Brain microvascular endothelial cell (primary cell): ENCODE measurements at regions not wholly inside any gene's neighbourhood (a gene's known extent, or its start where the extent isn't known, plus 50 kb on each side); places are given as distances from the start of the nearest gene placed in this dataset.

Experiments
- DNase-seq: peaks from one replicate; pipeline ENCODE4 v3.0.0-alpha.2; 2020
- H3K27ac ChIP-seq: fragments of 250-450 bp; sonication (Bioruptor Pico); 2 replicates; pipeline ENCODE4 v1.5.1; 2020; ENCODE audit warnings: mild to moderate bottlenecking, moderate library complexity
- H3K27me3 ChIP-seq: fragments of 250-450 bp; sonication (Bioruptor Pico); replicated peaks from 2 replicates; pipeline ENCODE4 v1.5.1; 2020; ENCODE audit warnings: mild to moderate bottlenecking
- H3K36me3 ChIP-seq: fragments of 250-450 bp; sonication (Bioruptor Pico); replicated peaks from 2 replicates; pipeline ENCODE4 v1.5.1; 2020; ENCODE audit warnings: mild to moderate bottlenecking
- H3K4me3 ChIP-seq: 2 replicates; pipeline ENCODE4 v1.5.1; 2011; ENCODE audit warnings: low read depth, mild to moderate bottlenecking, control low read depth, low read length, moderate library complexity
- CTCF ChIP-seq: IDR thresholded peaks from 2 replicates; pipeline ENCODE4 v1.5.1; 2011; ENCODE audit warnings: low read depth, mild to moderate bottlenecking, moderate library complexity, low read length, control low read depth, inconsistent platforms; ENCODE audit errors: missing control alignments
- in situ Hi-C: cut with HindIII; loops from 2 replicates; pipeline ENCODE4 v1.10.0; 2017; ENCODE audit warnings: low sequenced_read_pairs, low pct_ligation_motif_present

- DNase-seq: no peak
- Histone ChIP-seq H3K4me3 (no peak overlapping the region), H3K27me3 (no peaks in the 10 kb centered on the region), H3K36me3 (no peaks in the 10 kb centered on the region), H3K27ac (no peak overlapping the region)
- in situ Hi-C loops: no loop called here
- TF ChIP-seq CTCF: no peak
These were observed 661.8 kb upstream of the PTBP2 start for GRCh38 chr1:96059736-96060135.

GRCh38 chr1:96060621-96061020, 661.0 kb upstream of the PTBP2 start:
- H3K27ac ChIP-seq: no peak overlapping the region
- no peaks in the 10 kb centered on the region for H3K36me3 ChIP-seq
- H3K27me3 ChIP-seq: no peaks in the 10 kb centered on the region
- H3K4me3 ChIP-seq: no peak overlapping the region
- DNase-seq: no peak
- no peak for TF ChIP-seq CTCF
- in situ Hi-C loops: no loop called here

- Histone ChIP-seq H3K27me3 (no peaks in the 10 kb centered on the region), H3K36me3 (no peaks in the 10 kb centered on the region), H3K27ac (no peak overlapping the region), H3K4me3 (no peak overlapping the region)
- no peak for DNase-seq
- no peak for TF ChIP-seq CTCF
- in situ Hi-C loops: no loop called here
These were observed 649.6 kb upstream of the PTBP2 start for GRCh38 chr1:96072021-96072420.

- Histone ChIP-seq H3K27me3 (no peaks in the 10 kb centered on the region), H3K4me3 (no peak overlapping the region), H3K27ac (no peak overlapping the region), H3K36me3 (no peaks in the 10 kb centered on the region)
- in situ Hi-C loops: no loop called here
- no peak for TF ChIP-seq CTCF
- no peak for DNase-seq
These were observed 648.5 kb upstream of the PTBP2 start for GRCh38 chr1:96073100-96073499.

GRCh38 chr1:96074422-96074821, 647.2 kb upstream of the PTBP2 start:
- Histone ChIP-seq H3K27ac (no peak overlapping the region), H3K36me3 (no peaks in the 10 kb centered on the region), H3K4me3 (no peak overlapping the region), H3K27me3 (no peaks in the 10 kb centered on the region)
- in situ Hi-C loops: no loop called here
- DNase-seq: no peak
- no peak for TF ChIP-seq CTCF

GRCh38 chr1:96074876-96075577, 646.6 kb upstream of the PTBP2 start:
- Histone ChIP-seq H3K27ac (no peak overlapping the region), H3K4me3 (no peak overlapping the region), H3K27me3 (no peaks in the 10 kb centered on the region), H3K36me3 (no peaks in the 10 kb centered on the region)
- no peak for TF ChIP-seq CTCF
- in situ Hi-C loops: no loop called here
- DNase-seq: no peak
